Colonic mucosa (tissue), 4 donors: ENCODE measurements at regions not wholly inside any gene's neighbourhood (a gene's known extent, or its start where the extent isn't known, plus 50 kb on each side); places are given as distances from the start of the nearest gene placed in this dataset.

Experiments
- DNase-seq: peaks from one replicate; pipeline ENCODE4 v3.0.0-alpha.2; 2020
- H3K27ac ChIP-seq: fragments of 200-600 bp; one replicate; pipeline ENCODE4 v1.8.0; 2021
- H3K27me3 ChIP-seq: fragments of 200-600 bp; one replicate; pipeline ENCODE4 v1.8.0; 2021
- H3K36me3 ChIP-seq: fragments of 200-600 bp; one replicate; pipeline ENCODE4 v1.8.0; 2021
- H3K4me1 ChIP-seq: fragments of 200-600 bp; one replicate; pipeline ENCODE4 v1.8.0; 2021; ENCODE audit warnings: mild to moderate bottlenecking
- H3K4me3 ChIP-seq: fragments of 200-600 bp; one replicate; pipeline ENCODE4 v1.8.0; 2021
- H3K9ac ChIP-seq, 2 donors: one replicate each; pipeline ENCODE4 v1.7.0; 2013; ENCODE audit warnings: control low read depth in 2 of 2, low read depth in 2 of 2, low read length in 2 of 2
- H3K9me3 ChIP-seq: fragments of 200-600 bp; one replicate; pipeline ENCODE4 v1.8.0; 2021
- intact Hi-C: fragments of 100-400 bp; cut with DNase I; formaldehyde crosslinking; loops from one replicate; pipeline ENCODE4 v1.14.1; 2022
- TF ChIP-seq, protein P1 (sequence below): fragments of 200-600 bp; IDR thresholded peaks from one replicate; pipeline ENCODE4 v1.8.0; 2022; ENCODE audit warnings: antibody characterized with exemption, mild to moderate bottlenecking
- donor health status: healthy.
- donor health status: DM: no; HTN: no; CAD: no.
- donor health status: DM: no; HTN: no; CAD: no.

GRCh38 chr2:122634920-122635319, 879.5 kb downstream of the TSN start:
- Histone ChIP-seq H3K27me3 (no peaks in the 10 kb centered on the region), H3K36me3 (no peaks in the 10 kb centered on the region), H3K9ac (no peak overlapping the region), H3K4me1 (no peaks in the 10 kb centered on the region), H3K27ac (no peak overlapping the region), H3K9me3 (no peaks in the 10 kb centered on the region), H3K4me3 (no peak overlapping the region)
- intact Hi-C loops, result no loop called here
- DNase-seq, result no peak
- TF ChIP-seq, protein P1, sequence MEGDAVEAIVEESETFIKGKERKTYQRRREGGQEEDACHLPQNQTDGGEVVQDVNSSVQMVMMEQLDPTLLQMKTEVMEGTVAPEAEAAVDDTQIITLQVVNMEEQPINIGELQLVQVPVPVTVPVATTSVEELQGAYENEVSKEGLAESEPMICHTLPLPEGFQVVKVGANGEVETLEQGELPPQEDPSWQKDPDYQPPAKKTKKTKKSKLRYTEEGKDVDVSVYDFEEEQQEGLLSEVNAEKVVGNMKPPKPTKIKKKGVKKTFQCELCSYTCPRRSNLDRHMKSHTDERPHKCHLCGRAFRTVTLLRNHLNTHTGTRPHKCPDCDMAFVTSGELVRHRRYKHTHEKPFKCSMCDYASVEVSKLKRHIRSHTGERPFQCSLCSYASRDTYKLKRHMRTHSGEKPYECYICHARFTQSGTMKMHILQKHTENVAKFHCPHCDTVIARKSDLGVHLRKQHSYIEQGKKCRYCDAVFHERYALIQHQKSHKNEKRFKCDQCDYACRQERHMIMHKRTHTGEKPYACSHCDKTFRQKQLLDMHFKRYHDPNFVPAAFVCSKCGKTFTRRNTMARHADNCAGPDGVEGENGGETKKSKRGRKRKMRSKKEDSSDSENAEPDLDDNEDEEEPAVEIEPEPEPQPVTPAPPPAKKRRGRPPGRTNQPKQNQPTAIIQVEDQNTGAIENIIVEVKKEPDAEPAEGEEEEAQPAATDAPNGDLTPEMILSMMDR, result no peak

DNA sequence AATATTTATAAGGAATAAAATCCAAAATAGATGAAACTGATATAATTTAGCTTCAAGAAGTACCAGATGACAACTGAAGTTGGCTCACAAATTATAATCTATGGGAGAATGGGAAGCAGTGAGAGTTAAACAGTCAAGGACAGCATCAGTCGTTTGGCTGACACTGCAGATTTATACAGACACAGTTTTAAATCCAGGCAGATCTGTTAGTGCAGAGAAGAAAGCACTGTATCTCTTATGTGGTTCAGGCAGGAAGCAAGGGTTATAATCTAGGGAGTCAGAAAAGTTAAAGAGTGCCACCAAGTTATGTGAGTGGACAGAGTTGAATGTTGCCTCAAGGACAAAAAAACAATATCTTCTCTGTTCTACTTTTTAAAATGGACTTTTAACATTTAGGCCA, 880.2 kb downstream of the TSN start:
- no peaks in the 10 kb centered on the region for H3K4me1 ChIP-seq
- H3K4me3 ChIP-seq, result no peak overlapping the region
- intact Hi-C loops, result no loop called here
- TF ChIP-seq, protein P1, result no peak
- H3K27me3 ChIP-seq, result no peaks in the 10 kb centered on the region
- no peak overlapping the region for H3K27ac ChIP-seq
- no peaks in the 10 kb centered on the region for H3K9me3 ChIP-seq
- no peak for DNase-seq
- no peaks in the 10 kb centered on the region for H3K36me3 ChIP-seq
- no peak overlapping the region for H3K9ac ChIP-seq

DNA sequence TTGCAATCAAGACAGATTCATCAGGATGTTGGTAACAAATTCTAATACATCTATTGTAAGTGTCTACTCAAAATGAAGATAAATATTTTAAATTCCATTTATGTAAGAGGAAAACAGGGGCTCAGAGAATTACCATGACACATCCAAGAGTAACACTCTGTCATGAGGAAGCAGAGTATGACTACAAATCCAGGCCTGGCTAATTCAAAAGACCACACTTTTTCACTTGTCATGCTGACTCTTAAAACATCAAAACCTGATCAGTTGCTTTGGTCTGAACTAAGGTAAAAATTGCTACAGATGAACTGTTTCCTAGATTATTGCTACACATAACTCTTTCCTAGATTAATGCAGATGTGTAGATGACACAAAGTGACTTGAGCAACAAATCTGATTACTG, 880.6 kb downstream of the TSN start:
- Histone ChIP-seq H3K4me3 (no peak overlapping the region), H3K9ac (no peak overlapping the region), H3K9me3 (no peaks in the 10 kb centered on the region), H3K36me3 (no peaks in the 10 kb centered on the region), H3K27me3 (no peaks in the 10 kb centered on the region), H3K4me1 (no peaks in the 10 kb centered on the region), H3K27ac (no peak overlapping the region)
- intact Hi-C loops, result no loop called here
- DNase-seq, result no peak
- TF ChIP-seq, protein P1, result no peak

DNA sequence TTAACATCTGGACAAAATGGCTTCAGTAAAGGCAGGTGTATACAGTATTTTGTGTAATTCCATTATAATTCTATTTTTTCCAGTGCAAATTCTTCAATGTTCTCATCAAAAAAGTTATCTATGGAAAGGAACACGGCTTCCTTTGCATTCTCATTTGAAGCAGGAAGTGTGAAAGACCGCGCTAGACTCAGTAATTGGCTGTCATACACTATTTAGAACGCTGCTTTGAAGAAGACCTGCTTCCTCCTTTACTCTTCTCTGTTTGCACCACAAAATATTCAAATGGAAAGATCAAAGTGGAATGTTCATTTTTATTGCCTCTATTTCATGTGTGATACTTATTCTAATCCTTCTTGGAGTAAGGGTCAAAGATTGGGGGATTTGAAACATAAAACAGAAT, 883.7 kb downstream of the TSN start:
- no peak overlapping the region for H3K27ac ChIP-seq
- no peak overlapping the region for H3K9ac ChIP-seq
- no peaks in the 10 kb centered on the region for H3K36me3 ChIP-seq
- H3K27me3 ChIP-seq, result no peaks in the 10 kb centered on the region
- H3K4me3 ChIP-seq, result no peak overlapping the region
- H3K4me1 ChIP-seq, result no peaks in the 10 kb centered on the region
- TF ChIP-seq, protein P1, result no peak
- no peaks in the 10 kb centered on the region for H3K9me3 ChIP-seq
- intact Hi-C loops, result no loop called here
- DNase-seq, result no peak

- Histone ChIP-seq H3K27me3 (no peaks in the 10 kb centered on the region), H3K27ac (no peak overlapping the region), H3K9ac (no peak overlapping the region), H3K4me3 (no peak overlapping the region), H3K4me1 (no peaks in the 10 kb centered on the region), H3K9me3 (no peaks in the 10 kb centered on the region), H3K36me3 (no peaks in the 10 kb centered on the region)
- no peak for DNase-seq
- TF ChIP-seq, protein P1, result no peak
- intact Hi-C loops, result no loop called here
Measured at GRCh38 chr2:122639711-122640110, 884.3 kb downstream of the TSN start.
